Adipocyte (in vitro differentiated cells): ENCODE measurements at regions not wholly inside any gene's neighbourhood (a gene's known extent, or its start where the extent isn't known, plus 50 kb on each side); places are given as distances from the start of the nearest gene placed in this dataset.
A peak's percentile ranks its signal among the peaks of the same experiment; 100 is the strongest.

Experiments
- DNase-seq: peaks from one replicate; pipeline ENCODE4 v3.0.0-alpha.2; 2015; ENCODE audit warnings: low read depth
- H3K27me3 ChIP-seq: replicated peaks from 2 replicates; pipeline ENCODE4 v1.7.0; 2013; ENCODE audit warnings: mild to moderate bottlenecking, low read length, moderate library complexity; ENCODE audit not compliant: control insufficient read depth, insufficient read depth
- H3K36me3 ChIP-seq: 2 replicates; pipeline ENCODE4 v1.7.0; 2013; ENCODE audit warnings: low read length, mild to moderate bottlenecking, moderate library complexity; ENCODE audit not compliant: control insufficient read depth, insufficient read depth, severe bottlenecking
- H3K4me1 ChIP-seq: 2 replicates; pipeline ENCODE4 v1.7.0; 2013; ENCODE audit warnings: mild to moderate bottlenecking, low read length, moderate library complexity; ENCODE audit not compliant: control insufficient read depth, insufficient read depth
- H3K4me3 ChIP-seq: 2 replicates; pipeline ENCODE4 v1.7.0; 2013; ENCODE audit warnings: mild to moderate bottlenecking, low read length, moderate library complexity
- H3K9ac ChIP-seq: 2 replicates; pipeline ENCODE4 v1.7.0; 2013; ENCODE audit warnings: mild to moderate bottlenecking, low read length, moderate library complexity
- H3K9me3 ChIP-seq: 2 replicates; pipeline ENCODE4 v1.7.0; 2013; ENCODE audit warnings: mild to moderate bottlenecking, low read length, moderate library complexity; ENCODE audit not compliant: control insufficient read depth

DNA sequence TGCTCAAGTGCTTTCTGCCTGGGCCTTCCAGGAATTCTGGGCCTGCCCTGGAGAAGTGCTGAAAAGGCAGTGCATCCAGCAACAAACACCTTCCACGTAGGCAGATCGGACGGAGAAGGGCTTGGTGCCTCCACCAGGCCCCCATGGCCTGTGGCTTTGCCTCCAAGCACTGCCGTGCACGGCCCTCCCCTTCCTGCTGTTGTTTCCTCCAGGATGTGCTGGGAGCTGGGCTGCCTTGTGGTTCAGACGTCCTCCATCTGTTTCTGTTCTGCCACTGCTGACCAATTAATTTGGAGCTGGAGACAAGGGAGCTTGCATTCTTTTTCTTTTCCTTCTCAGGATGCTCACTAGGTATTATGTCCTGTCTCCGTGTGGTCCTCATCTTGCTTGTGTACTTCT, 197.0 kb downstream of the HRH4 start:
- H3K4me3 ChIP-seq = no peak overlapping the region
- no peaks in the 10 kb centered on the region for H3K27me3 ChIP-seq
- H3K9ac ChIP-seq = no peak overlapping the region
- H3K9me3 ChIP-seq = no peaks in the 10 kb centered on the region
- no peak for DNase-seq
- H3K4me1 ChIP-seq = peaks cover 18% of the 10 kb centered on the region
- no peaks in the 10 kb centered on the region for H3K36me3 ChIP-seq

DNA sequence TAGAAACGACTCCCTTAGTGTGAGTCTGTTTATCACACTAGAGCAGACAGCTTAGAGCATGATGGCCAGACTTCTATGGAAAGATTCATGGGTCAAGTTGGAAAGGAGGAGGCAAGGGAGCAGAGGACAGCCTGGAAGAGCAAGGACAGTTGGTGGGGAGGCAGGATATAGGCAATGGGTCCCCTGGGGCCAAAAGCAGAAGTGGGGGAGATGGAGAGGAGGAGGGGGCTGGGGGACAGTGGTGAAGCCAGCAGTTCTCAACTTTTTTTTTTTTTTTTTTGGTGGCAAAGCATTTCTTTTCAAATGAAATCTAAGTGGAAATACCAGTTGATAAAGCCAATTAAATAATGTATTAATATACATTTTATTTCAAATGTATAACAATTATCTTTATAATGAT, 197.9 kb downstream of the HRH4 start:
- Histone ChIP-seq H3K27me3 (no peaks in the 10 kb centered on the region), H3K9me3 (no peaks in the 10 kb centered on the region), H3K36me3 (no peaks in the 10 kb centered on the region), H3K4me1 (peaks cover 18% of the 10 kb centered on the region), H3K4me3 (no peak overlapping the region), H3K9ac (no peak overlapping the region)
- no peak for DNase-seq

DNA sequence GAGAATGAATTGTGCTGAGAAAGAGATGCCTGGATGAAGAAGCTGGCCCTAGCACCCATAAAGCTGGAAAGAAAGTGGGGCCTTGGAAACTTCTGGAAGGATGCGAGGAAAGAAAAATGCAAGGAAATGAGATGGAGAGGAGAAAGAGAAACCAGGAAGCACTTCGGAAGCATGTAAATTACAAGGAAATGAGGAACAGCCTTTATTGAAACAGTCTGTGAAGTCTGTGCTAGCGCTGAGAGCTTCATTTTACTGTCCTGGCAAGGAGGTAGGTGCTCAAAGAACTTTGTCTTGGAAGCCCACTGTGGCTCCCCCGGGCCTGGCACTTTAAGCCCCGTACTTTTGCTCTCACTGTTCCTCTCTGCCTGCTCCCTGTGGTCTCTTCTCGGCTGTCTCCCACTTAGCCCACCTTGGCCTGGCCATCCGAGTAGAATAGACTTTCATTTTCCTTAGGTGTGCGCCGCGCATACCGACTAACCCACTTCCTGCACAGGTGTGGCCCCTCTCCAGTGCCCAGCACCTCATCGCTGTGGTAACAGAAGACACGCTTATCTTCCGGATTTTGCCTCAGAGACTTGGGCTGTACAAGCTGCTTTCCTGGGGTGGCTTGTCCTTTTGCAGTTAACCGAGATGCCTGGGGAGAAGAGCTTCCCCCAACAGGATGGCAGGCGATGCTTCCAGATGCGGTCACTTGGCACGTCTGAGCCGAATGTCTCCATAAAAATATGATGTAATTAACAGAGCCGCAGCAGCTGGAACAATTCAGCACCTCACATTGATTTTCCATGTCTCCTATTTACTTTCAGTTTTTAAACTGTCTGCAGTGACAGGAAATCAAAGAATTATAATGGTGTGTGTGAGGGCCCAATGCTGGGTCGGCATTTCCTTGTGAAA, 199.6 kb downstream of the HRH4 start:
- H3K36me3 ChIP-seq = no peaks in the 10 kb centered on the region

DNA sequence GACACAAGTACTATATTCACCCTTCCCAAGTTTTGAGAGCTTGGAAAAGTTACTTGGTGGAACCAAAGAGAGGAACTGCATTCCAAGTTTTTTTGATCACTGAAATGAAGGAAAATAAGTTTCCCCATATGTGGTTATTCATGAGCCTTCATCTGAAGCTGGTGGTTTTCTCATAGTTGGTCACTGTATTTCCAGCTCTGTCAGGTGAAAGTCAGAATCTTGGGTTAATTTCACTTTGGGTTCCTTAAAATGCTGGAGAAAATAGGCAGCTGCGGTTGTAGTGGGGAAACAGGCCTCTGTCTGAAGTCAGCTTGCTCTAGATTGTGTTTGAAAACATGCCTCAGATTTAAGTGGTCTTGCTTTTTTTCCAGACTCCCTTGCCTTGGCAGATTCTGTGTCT, 200.5 kb downstream of the HRH4 start:
- no peaks in the 10 kb centered on the region for H3K9me3 ChIP-seq
- H3K4me3 ChIP-seq = peak overlapping the region; percentile 79
- peaks cover 17% of the 10 kb centered on the region for H3K4me1 ChIP-seq
- no peaks in the 10 kb centered on the region for H3K27me3 ChIP-seq
- H3K9ac ChIP-seq = no peak overlapping the region
- DNase-seq = no peak
- H3K36me3 ChIP-seq = no peaks in the 10 kb centered on the region

More for the DNA sequence above, 199.6 kb downstream of the HRH4 start:
- H3K4me1 ChIP-seq = peaks cover 18% of the 10 kb centered on the region
- H3K4me3 ChIP-seq = peak overlapping the region; percentile 79
- no peaks in the 10 kb centered on the region for H3K9me3 ChIP-seq
- peak; percentile 2 for DNase-seq
- H3K9ac ChIP-seq = peak overlapping the region; percentile 62
- no peaks in the 10 kb centered on the region for H3K27me3 ChIP-seq

DNA sequence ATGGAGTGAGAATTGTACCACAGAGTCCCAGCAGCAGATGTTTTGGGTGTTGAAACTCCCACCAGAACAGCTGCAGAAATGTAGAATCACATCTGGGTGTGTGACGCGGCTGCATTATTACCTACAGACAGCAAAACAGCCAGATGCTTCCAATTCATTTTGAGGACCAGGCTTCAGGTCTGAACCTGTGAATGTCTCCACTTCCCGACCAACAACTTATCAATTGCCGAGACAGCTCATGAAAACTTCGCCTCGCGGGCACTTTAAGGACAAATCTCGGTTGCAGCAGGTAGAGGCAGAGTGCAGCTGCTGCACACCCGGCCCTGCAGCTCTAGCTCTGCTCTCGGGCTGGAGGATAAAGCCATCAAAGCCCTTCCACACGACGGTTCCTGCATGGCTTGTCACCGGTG, 202.0 kb downstream of the HRH4 start:
- no peak for DNase-seq
- H3K9ac ChIP-seq = no peak overlapping the region
- H3K27me3 ChIP-seq = no peaks in the 10 kb centered on the region
- H3K4me1 ChIP-seq = peaks cover 7% of the 10 kb centered on the region
- no peaks in the 10 kb centered on the region for H3K9me3 ChIP-seq
- H3K4me3 ChIP-seq = no peak overlapping the region
- no peaks in the 10 kb centered on the region for H3K36me3 ChIP-seq

DNA sequence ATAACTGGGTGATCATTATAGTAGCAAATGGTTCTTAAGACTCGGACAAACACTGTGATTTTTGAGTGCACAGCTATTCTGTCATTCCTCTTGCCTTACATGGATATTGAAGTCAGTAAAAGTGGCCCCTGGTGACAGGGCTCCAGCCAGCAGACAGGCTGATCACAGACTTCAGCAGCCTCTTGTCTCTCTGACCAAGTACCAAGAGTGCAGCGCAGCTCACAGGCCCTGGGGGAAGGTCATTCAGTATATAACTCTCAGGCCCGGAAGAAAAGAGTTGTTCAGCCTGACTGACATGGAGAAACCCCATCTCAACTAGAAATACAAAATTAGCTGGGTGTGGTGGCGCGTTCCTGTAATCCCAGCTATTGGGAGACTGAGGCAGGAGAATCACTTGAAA, 202.6 kb downstream of the HRH4 start:
- no peak for DNase-seq
- H3K4me1 ChIP-seq = peaks cover 7% of the 10 kb centered on the region
- H3K4me3 ChIP-seq = no peak overlapping the region
- H3K27me3 ChIP-seq = no peaks in the 10 kb centered on the region
- no peak overlapping the region for H3K9ac ChIP-seq
- no peaks in the 10 kb centered on the region for H3K36me3 ChIP-seq
- no peaks in the 10 kb centered on the region for H3K9me3 ChIP-seq

DNA sequence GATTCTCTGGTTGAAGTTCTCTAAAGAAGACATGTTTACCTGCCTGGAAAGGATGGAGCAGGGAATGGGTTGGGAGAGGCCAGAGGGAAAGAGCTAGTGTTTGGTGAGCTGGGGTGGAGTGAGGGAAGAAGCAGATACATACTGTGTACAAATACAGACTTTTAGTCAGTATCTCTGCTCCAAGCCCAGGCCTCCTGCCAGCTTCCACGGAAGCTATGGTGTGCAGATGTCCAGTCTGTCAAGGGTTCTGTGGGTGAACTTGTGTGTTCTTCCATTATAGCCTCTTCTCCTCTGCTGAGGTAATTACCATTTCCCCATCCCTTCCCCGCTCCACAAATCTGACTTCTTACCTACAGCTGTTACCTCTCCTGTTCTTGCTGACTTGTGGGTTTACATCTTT, 208.6 kb downstream of the HRH4 start:
- H3K9me3 ChIP-seq = no peaks in the 10 kb centered on the region
- no peak overlapping the region for H3K9ac ChIP-seq
- H3K36me3 ChIP-seq = no peaks in the 10 kb centered on the region
- no peaks in the 10 kb centered on the region for H3K27me3 ChIP-seq
- no peak overlapping the region for H3K4me3 ChIP-seq
- no peak for DNase-seq
- H3K4me1 ChIP-seq = no peaks in the 10 kb centered on the region

DNA sequence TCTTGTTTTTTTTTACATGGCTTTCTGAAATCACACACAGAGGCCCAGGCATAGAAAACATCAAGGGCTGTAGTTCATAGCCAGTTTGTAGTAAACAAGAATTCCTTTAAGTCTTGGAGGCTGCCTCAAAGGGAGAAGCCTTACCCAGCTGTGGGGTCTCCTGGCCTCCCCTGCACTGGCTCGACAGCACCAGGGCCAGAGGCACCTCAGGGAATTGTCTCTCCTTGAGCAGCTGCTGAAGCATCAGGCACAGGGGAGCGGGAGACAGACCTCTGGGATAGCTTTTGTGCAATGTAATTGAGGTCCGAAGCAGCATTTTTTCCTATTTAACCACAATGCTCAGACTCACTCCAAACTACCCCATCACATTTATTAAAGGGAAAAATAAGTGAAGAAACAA, 209.1 kb downstream of the HRH4 start:
- no peaks in the 10 kb centered on the region for H3K9me3 ChIP-seq
- no peaks in the 10 kb centered on the region for H3K4me1 ChIP-seq
- no peak overlapping the region for H3K9ac ChIP-seq
- DNase-seq = no peak
- H3K36me3 ChIP-seq = no peaks in the 10 kb centered on the region
- no peak overlapping the region for H3K4me3 ChIP-seq
- no peaks in the 10 kb centered on the region for H3K27me3 ChIP-seq

DNA sequence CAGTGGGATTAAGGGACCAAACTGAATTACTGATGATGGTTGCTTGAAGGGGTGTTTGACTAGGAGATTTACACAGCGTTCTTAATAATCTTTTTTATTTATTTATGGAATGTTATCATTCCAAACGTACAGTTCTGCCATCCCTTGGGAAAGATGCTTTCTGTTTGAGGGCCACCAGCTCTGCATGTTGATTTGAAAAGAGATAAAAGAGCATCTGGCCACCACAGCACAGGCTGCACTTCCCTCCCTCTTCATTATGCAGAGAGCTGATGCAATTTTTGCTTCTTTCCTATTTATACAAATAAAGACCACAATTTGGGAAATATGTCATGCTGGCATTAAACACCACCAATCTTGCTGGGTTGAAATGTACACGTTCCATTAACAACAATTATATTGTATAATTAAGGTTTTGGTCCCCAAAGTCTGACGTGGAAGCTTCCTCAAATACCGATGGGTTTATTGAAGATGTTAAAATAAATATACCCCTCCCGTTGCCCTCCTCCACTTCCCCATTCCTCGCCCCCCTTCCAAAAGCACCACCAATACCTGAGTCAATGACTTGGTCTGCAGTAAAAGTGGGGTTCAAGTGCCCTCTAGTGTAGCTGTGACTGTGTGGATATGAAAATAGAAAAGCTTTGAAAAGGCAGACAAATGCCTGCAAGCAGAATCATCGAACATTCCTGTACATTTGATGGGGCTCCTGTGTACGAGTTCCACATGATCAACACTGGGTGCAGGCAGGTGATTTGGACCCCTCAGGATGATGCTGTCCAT, 211.9 kb downstream of the HRH4 start:
- H3K27me3 ChIP-seq = no peaks in the 10 kb centered on the region
- H3K4me1 ChIP-seq = peaks cover 3% of the 10 kb centered on the region
- no peak overlapping the region for H3K4me3 ChIP-seq
- H3K36me3 ChIP-seq = no peaks in the 10 kb centered on the region
- no peak overlapping the region for H3K9ac ChIP-seq
- no peaks in the 10 kb centered on the region for H3K9me3 ChIP-seq
- no peak for DNase-seq

DNA sequence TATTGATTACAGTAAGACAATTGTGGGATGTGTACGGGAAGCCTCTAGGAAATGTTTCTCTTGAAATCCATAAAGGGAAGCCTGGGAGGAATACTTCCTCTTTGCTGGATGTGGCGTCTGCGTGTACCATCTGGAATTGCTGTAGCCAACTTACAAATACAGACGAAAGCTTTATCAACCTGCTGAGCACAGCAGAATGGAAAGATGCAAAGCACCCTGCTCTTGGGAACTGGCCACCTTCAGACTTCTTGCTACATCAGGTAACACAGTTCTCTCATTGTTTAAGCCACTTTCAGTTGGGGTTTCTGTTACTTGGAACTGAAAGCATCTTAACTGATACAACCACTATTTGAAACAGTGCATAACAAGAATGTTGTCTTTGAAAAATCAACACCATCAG, 213.8 kb downstream of the HRH4 start:
- peaks cover 6% of the 10 kb centered on the region for H3K4me1 ChIP-seq
- no peaks in the 10 kb centered on the region for H3K9me3 ChIP-seq
- H3K4me3 ChIP-seq = no peak overlapping the region
- no peak overlapping the region for H3K9ac ChIP-seq
- no peak for DNase-seq
- no peaks in the 10 kb centered on the region for H3K36me3 ChIP-seq
- no peaks in the 10 kb centered on the region for H3K27me3 ChIP-seq

DNA sequence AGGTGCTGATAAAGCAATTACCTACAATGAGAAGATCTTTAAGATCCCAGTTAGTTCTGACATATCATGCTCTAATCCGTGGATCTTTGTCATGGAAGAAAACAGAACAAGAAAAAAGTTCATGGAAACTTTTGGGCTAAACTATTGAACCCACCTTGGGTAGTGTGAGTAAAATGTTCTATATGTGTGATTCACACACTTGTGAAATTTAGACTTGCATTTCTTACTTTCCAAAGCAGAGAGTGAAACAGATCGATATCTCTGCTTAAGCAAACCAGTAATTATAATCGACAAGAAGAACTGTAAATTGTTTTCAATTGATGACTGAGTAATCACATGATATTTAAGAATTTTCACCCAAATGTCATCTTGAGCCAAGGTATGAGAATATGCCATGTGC, 214.2 kb downstream of the HRH4 start:
- Histone ChIP-seq H3K36me3 (no peaks in the 10 kb centered on the region), H3K4me1 (peaks cover 6% of the 10 kb centered on the region), H3K9ac (no peak overlapping the region), H3K4me3 (no peak overlapping the region), H3K9me3 (no peaks in the 10 kb centered on the region), H3K27me3 (no peaks in the 10 kb centered on the region)
- DNase-seq = no peak
